HG03565 (cell line): ENCODE measurements at regions not wholly inside any gene's neighbourhood (a gene's known extent, or its start where the extent isn't known, plus 50 kb on each side); places are given as distances from the start of the nearest gene placed in this dataset.
"Not testable (repeated sequence)": the region's sequence is repeated elsewhere in the genome, so short reads cannot be mapped to it uniquely, and the experiment has no call there.

Experiments
- ATAC-seq: cut with Tn5 transposase; IDR thresholded peaks from one replicate; pipeline ENCODE4 v1.9.1; 2021; ENCODE audit warnings: mild to moderate bottlenecking, moderate library complexity; ENCODE audit not compliant: unreplicated experiment

DNA sequence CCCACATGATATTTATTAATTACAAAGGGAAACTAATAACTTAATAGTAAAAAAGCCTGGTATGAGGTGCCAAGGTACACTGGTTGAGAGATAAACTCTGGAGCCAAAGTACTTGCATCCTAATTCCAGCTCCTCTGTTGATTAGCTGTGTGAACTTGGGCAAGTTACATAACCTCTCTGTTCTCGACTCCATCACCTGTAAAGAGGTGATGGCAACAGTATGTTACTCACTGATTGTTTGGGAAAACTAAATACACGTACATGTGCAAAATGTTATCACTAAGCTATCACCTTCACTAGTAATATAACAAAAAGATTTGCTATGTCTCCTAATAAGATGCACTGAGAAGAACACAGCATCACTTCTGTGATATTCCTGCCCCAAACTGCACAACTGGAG, 206.4 kb downstream of the MEX3B start:
- no peak for ATAC-seq

- ATAC-seq = no peak
Observed at GRCh38 chr15:81835731-81836130, 210.1 kb downstream of the MEX3B start.

- ATAC-seq = no peak
Observed at GRCh38 chr15:81830520-81830919, 215.3 kb downstream of the MEX3B start.

DNA sequence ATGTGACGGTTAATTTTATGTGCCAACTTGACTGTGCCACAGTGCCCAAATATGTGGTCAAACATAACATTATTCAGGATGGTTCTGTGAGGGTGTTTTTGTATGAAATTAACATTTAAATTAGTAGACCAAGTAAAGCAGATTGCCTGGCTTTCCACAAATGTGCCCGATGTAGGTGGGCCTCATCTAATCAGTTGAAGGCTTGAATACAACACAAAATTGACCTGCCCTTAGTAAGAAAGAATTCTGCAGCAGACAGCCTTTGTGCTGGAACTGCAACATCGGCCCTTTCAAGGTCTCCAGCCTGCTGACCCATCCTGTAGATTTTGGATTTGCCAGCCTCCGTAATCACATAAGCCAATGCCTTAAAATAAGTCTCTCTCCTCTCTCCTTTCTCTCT, 215.9 kb downstream of the MEX3B start:
- no peak for ATAC-seq

- no peak for ATAC-seq
Observed at GRCh38 chr15:81828135-81828534, 217.7 kb downstream of the MEX3B start.

GRCh38 chr15:81825136-81825535, 220.7 kb downstream of the MEX3B start:
- no peak for ATAC-seq

- ATAC-seq = not testable (repeated sequence)
Observed at GRCh38 chr15:81822587-81822986, 223.2 kb downstream of the MEX3B start.

GRCh38 chr15:81819924-81820635, 225.7 kb downstream of the MEX3B start:
- no peak for ATAC-seq

DNA sequence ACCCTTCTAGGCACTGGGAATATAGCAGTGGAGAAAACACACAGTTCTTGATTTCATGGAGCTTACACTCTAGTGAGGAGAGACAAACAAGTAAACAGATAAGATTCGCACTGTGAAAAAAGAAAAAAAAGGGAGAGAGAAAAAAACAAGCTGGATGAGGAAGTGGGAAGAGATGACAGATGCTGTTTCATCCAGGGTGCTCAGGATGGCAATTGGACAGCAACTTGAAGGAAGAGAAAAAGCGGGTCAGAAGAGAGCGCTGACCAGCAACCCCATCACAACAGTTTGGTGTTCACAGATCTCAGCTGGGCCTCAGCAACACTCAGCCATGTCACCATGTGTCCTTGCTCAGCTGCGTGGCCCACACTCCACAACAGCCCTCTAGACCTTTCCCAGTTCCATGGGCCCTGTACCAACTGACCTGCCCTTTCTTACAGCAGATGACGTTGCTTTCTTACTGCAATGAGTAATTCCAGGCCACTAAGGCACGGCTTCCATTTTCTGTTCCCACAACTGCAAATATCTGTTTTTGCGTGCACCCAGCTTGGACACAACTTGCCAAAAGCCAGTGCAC, 230.8 kb downstream of the MEX3B start:
- no peak for ATAC-seq

- ATAC-seq = no peak
Observed at GRCh38 chr15:81813215-81813614, 232.6 kb downstream of the MEX3B start.

DNA sequence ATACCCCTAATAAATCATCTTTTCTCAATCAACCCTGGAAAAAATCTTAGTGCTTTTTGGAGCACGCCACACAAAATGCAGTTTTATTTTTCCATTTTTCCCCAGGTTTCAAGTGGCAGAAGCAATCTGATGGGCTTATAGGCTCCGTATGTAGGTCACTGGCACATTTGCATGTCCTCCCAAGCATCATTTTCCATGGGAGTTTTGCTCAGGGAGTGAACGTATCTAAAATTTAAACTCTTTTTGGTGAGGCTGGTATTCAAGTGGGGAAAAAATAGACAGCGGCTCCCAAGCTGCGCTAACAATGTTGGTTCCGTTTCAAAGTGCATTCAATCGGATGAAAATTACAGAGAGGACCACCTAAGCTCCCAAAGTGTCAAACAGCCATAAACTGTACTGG, 233.4 kb downstream of the MEX3B start:
- ATAC-seq = no peak

DNA sequence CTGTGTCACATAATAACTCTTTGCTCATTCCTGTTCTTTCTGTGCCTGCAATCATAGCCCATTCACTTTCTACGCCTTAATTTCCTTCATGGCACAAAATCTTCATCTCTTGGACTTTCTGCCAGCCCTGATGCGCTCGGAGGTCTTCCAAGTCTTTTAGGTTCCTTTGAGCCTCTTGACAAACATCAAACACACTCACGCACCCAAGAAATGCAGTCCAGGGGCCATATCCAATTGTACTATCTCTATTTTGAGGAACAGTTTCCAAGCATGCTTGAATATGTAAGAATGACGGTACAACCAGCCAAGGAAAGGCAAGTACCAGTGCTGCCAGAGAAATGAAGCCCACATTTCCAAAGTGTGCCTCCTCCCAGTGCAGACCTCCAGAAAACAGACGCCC, 234.1 kb downstream of the MEX3B start:
- ATAC-seq = no peak

DNA sequence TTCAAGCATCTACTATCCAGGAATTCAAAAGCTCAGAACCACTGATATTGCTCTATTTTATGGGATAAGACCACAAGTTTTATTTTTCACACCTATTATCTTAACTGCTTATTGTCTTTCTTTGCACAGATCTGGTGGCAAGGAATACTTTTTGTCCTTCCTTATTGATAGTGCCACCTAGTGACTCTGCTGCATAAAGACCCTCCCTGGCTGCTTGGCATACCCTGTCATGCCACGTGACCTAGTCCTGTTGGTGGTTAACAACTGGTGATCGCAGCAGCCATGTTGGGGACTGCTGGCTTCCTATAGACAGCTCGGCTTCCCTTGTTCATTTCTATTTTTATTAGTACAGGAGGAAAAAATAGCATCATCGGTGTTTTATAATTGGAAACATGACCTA, 236.3 kb downstream of the MEX3B start:
- ATAC-seq = no peak

DNA sequence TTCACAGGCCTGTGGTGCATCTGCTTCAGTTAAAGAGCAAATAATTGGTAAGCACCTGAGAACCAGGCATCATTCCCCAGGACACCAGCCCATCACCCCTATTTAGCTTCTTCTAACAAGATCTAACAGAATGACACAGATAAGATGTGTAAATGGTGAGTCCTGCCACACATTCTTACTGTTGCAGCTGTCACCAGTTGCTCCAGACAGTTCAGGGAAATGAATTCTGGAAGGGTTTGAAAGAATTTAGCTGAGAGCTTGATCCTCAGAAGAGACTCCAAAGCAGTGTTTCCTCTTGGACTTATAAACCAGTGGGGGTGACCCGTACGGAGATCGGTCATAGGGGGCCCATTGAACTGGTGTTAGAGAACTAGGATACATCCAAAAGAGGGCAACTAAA, 238.0 kb downstream of the MEX3B start:
- ATAC-seq = no peak

GRCh38 chr15:81807186-81807585, 238.6 kb downstream of the MEX3B start:
- no peak for ATAC-seq

- no peak for ATAC-seq
Observed at GRCh38 chr15:81795899-81796298, 249.9 kb downstream of the MEX3B start.

GRCh38 chr15:81792646-81793045, 253.2 kb downstream of the MEX3B start:
- no peak for ATAC-seq

- ATAC-seq = not testable (repeated sequence)
Observed at GRCh38 chr15:81791322-81791721, 254.5 kb downstream of the MEX3B start.

DNA sequence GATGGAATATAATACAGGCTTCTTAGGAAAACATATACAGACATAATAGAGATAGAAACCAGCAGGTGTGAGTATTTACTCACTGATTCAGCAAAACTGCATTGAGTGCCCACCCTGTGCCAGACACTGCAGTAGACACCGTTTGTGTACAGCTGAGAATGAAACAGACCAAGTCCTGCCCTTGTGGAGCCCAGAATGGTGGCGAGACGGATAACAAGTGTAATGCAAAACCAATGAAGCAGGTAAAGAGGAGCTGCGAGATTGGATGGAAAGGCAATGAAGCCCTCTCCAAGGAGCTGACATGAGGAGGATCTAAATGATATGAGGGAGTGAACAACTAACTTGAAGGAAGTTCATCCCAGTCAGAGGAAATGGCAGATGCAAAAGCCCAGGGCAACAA, 256.4 kb downstream of the MEX3B start:
- ATAC-seq = no peak

DNA sequence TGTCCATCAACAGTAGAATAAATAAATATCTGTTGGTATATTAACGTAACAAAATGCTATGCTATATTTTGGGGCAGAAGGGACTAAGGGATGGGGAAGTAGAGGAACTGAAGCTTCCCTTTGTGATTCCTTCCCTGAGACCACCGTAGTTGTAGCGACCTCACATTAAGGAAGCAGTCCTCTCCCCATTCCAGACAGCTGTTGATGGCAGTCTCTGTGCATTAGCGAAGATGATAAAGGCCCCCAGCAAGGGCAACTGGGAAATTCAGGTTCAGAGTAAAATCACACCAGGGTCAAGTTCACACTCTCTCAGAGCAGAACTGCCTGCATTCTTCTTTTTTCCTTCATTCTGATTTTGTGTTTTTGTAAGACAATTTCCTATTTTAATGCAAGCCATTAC, 259.0 kb downstream of the MEX3B start:
- ATAC-seq = no peak

DNA sequence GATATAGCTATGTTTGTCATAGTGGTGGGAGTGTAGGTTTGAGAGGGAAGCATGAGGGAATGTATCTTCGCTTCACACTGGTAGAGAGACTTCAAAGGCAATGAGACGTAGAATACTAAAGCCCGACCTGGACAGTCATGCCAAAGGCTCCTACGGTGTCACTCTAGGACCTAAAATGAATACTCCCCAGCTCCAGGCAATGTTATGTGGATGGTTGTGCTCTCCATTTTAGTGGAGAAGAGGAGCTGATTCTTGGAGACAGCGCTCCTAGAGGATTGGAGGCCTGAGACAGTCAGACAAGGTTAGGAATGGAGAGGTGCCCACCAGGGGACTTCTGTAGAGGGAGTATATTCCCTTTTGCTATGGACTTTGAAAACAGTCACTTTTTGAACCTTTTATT, 260.1 kb downstream of the MEX3B start:
- no peak for ATAC-seq

- ATAC-seq = no peak
Observed at GRCh38 chr15:81785181-81785580, 260.6 kb downstream of the MEX3B start.

DNA sequence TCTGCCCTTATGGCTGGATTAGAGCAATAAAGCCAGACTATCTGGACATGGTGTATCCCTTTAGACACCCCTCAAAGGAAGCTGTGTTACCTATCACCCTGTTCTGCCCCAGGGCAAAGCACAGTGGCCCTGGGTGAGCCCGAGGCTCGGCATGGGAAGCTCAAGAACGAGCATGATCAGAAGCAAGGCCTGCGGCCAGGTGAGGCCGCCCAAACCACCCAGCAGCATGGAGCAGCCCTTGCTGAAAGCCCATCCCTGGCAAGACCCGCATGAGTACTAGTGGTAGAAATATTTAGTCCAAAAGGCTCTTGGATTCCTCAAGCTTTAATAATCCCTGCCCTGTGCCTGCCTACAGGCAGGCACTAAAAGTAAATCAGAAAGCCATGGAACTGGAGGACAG, 261.1 kb downstream of the MEX3B start:
- ATAC-seq = no peak
